A673 (cell line): ENCODE measurements at regions not wholly inside any gene's neighbourhood (a gene's known extent, or its start where the extent isn't known, plus 50 kb on each side); places are given as distances from the start of the nearest gene placed in this dataset.

Experiments
- BruUV-seq: library from RNA; stranded (reverse); fragments of 400-500 nt; replicated peaks from 2 replicates; lab custom pipeline; 2021; lab: Mats Ljungman, UMichigan
- CTCF ChIA-PET: fragments of 300-600 bp; sonication (Branson Sonifier 250); formaldehyde crosslinking; loops from one replicate; lab custom pipeline; 2022; ENCODE audit warnings: antibody characterized with exemption; lab: Charles Lee
- POLR2A ChIA-PET: fragments of 300-600 bp; sonication (Branson Sonifier 250); formaldehyde crosslinking; loops from one replicate; lab custom pipeline; 2022; ENCODE audit warnings: antibody characterized with exemption; ENCODE audit not compliant: low non-redundant PET; lab: Charles Lee
- DNase-seq: peaks from one replicate; pipeline ENCODE4 v3.0.0-alpha.2; 2015; ENCODE audit warnings: low spot score
- H3K27ac ChIP-seq: fragments of 200-600 bp; sonication (generic); 2 replicates; pipeline ENCODE4 v1.5.1; 2016; ENCODE audit warnings: mixed run types, low read depth, mild to moderate bottlenecking, mixed read lengths, antibody characterized with exemption, low read length; ENCODE audit not compliant: poor library complexity, severe bottlenecking
- H3K27me3 ChIP-seq: fragments of 200-600 bp; sonication (generic); replicated peaks from 2 replicates; pipeline ENCODE4 v1.6.1; 2017; ENCODE audit warnings: mixed run types, low read depth, mild to moderate bottlenecking, mixed read lengths, antibody characterized with exemption, low read length; ENCODE audit not compliant: insufficient read depth, poor library complexity
- H3K36me3 ChIP-seq: fragments of 200-600 bp; sonication (generic); 2 replicates; pipeline ENCODE4 v1.6.1; 2016; ENCODE audit warnings: mixed run types, mild to moderate bottlenecking, mixed read lengths, antibody characterized with exemption, low read length; ENCODE audit not compliant: insufficient read depth, poor library complexity, severe bottlenecking
- H3K4me1 ChIP-seq: fragments of 200-600 bp; sonication (generic); 2 replicates; pipeline ENCODE4 v1.6.1; 2017; ENCODE audit warnings: mixed run types, mild to moderate bottlenecking, mixed read lengths, antibody characterized with exemption, low read length; ENCODE audit not compliant: insufficient read depth, poor library complexity, severe bottlenecking
- H3K4me3 ChIP-seq: fragments of 200-600 bp; sonication (generic); 2 replicates; pipeline ENCODE4 v1.5.1; 2016; ENCODE audit warnings: low read depth, mixed run types, mild to moderate bottlenecking, mixed read lengths, low read length; ENCODE audit not compliant: poor library complexity, severe bottlenecking
- H3K9me3 ChIP-seq: fragments of 200-600 bp; sonication (generic); 2 replicates; pipeline ENCODE4 v1.6.1; 2016; ENCODE audit warnings: mixed run types, low read depth, mild to moderate bottlenecking, mixed read lengths, antibody characterized with exemption, low read length; ENCODE audit not compliant: poor library complexity, severe bottlenecking
- EZH2 ChIP-seq: fragments of 200-600 bp; sonication (generic); IDR thresholded peaks from 2 replicates; pipeline ENCODE4 v1.6.1; 2017; ENCODE audit warnings: borderline replicate concordance, low read depth, mild to moderate bottlenecking, mixed read lengths, antibody characterized with exemption, low read length; ENCODE audit not compliant: poor library complexity, severe bottlenecking
- intact Hi-C: fragments of 100-400 bp; cut with micrococcal nuclease; formaldehyde crosslinking; loops from one replicate; pipeline ENCODE4 v1.10.0; 2022; ENCODE audit not compliant: unreplicated experiment
- TF ChIP-seq, protein P1 (sequence below): fragments of 300-800, 200-600 bp; sonication (generic); conservative IDR thresholded peaks from 2 replicates; pipeline ENCODE4 v1.5.1; 2017; ENCODE audit warnings: low read depth, mild to moderate bottlenecking, antibody characterized with exemption, low read length, moderate library complexity, mixed read lengths

DNA sequence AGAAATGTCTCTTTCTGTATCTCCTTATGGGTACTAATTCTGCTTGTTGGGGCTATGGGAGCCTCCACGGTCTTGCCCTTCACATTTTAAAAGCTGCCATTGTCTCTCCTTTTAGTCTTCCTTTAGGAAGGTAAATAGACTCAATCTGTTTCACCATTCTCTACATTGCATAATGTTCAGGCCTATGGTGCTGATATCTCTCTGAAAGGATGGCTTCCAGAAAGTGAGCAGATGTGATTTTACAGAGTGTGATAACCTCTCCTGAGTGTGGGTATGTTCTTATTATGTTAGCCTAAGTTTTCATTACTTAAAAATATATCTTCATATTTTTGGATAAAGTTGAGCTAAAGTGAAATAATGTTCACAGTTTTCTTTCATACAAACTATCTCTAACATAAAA, 254.0 kb upstream of the PITX2 start:
- Histone ChIP-seq H3K36me3 (no peaks in the 10 kb centered on the region), H3K4me1 (no peaks in the 10 kb centered on the region), H3K27ac (no peak overlapping the region), H3K27me3 (no peaks in the 10 kb centered on the region), H3K4me3 (no peak overlapping the region), H3K9me3 (no peaks in the 10 kb centered on the region)
- CTCF ChIA-PET: no interaction called here
- BruUV-seq: no TSS peak
- intact Hi-C loops: no loop called here
- TF ChIP-seq, protein P1, sequence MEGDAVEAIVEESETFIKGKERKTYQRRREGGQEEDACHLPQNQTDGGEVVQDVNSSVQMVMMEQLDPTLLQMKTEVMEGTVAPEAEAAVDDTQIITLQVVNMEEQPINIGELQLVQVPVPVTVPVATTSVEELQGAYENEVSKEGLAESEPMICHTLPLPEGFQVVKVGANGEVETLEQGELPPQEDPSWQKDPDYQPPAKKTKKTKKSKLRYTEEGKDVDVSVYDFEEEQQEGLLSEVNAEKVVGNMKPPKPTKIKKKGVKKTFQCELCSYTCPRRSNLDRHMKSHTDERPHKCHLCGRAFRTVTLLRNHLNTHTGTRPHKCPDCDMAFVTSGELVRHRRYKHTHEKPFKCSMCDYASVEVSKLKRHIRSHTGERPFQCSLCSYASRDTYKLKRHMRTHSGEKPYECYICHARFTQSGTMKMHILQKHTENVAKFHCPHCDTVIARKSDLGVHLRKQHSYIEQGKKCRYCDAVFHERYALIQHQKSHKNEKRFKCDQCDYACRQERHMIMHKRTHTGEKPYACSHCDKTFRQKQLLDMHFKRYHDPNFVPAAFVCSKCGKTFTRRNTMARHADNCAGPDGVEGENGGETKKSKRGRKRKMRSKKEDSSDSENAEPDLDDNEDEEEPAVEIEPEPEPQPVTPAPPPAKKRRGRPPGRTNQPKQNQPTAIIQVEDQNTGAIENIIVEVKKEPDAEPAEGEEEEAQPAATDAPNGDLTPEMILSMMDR: no peak
- no peak for TF ChIP-seq EZH2
- POLR2A ChIA-PET: no interaction called here
- DNase-seq: no peak

DNA sequence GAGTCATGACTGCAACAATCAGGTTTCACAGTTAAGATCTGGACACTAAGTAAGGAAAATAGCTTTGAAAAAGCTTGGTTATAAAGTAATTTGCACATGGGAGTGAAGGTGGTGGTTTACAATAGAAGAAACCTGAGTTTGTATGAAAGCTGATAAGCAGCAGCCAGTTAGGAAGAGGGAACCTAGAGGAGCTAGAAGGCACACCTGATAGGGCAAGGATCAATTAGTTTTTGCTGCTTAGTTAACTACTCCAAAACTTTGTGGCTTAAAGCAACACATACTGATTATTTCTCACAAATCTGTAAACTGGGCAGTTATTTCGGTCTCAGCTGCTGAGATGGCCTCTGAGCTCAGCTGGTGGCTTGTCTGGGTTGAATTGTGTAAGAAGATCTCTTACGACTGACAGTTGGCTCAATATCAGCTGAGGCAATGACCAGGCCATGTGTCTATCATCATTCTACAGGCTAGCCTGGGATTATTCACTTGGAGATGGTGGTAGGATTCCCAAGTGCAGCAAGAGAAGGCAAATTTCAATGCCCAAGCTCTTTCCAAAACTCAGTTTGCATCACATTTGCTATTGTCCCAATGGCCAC, 255.0 kb upstream of the PITX2 start:
- H3K4me3 ChIP-seq: no peak overlapping the region
- H3K27me3 ChIP-seq: no peaks in the 10 kb centered on the region
- no peaks in the 10 kb centered on the region for H3K36me3 ChIP-seq
- no peaks in the 10 kb centered on the region for H3K4me1 ChIP-seq
- H3K27ac ChIP-seq: no peak overlapping the region
- BruUV-seq: no TSS peak
- POLR2A ChIA-PET: no interaction called here
- intact Hi-C loops: no loop called here
- TF ChIP-seq EZH2: no peak
- TF ChIP-seq, protein P1: no peak
- H3K9me3 ChIP-seq: no peaks in the 10 kb centered on the region
- DNase-seq: no peak
- CTCF ChIA-PET: no interaction called here

GRCh38 chr4:110878413-110878812, 255.5 kb upstream of the PITX2 start:
- TF ChIP-seq, protein P1: no peak
- TF ChIP-seq EZH2: no peak
- no peak overlapping the region for H3K4me3 ChIP-seq
- no peak for DNase-seq
- H3K4me1 ChIP-seq: no peaks in the 10 kb centered on the region
- no TSS peak for BruUV-seq
- POLR2A ChIA-PET: no interaction called here
- intact Hi-C loops: no loop called here
- no peak overlapping the region for H3K27ac ChIP-seq
- CTCF ChIA-PET: no interaction called here
- no peaks in the 10 kb centered on the region for H3K36me3 ChIP-seq
- H3K9me3 ChIP-seq: no peaks in the 10 kb centered on the region
- H3K27me3 ChIP-seq: no peaks in the 10 kb centered on the region
